ENCODE measurements at regions not wholly inside any gene's neighbourhood (a gene's known extent, or its start where the extent isn't known, plus 50 kb on each side); places are given as distances from the start of the nearest gene placed in this dataset.

GRCh38 chr11:127330044-127330443 is 329.5 kb upstream of the KIRREL3 start:
- no peaks in the 10 kb centered on the region for H3K79me2 ChIP-seq (ENCODE audit: low read length)
- no peaks in the 10 kb centered on the region for H3K27me3 ChIP-seq (ENCODE audit: low read depth, low read length)
- no peak overlapping the region for H3K9ac ChIP-seq (ENCODE audit: low read length)
- H3K9me3 ChIP-seq (ENCODE audit: insufficient read depth, low read length) = no peaks in the 10 kb centered on the region
- H3K4me3 ChIP-seq (ENCODE audit: low read length) = no peak overlapping the region
- H3K4me1 ChIP-seq (ENCODE audit: low read length) = no peaks in the 10 kb centered on the region
- H2AFZ ChIP-seq (ENCODE audit: low read depth, low read length) = no peak overlapping the region
- H3K4me2 ChIP-seq (ENCODE audit: low read length) = no peak overlapping the region
- no peaks in the 10 kb centered on the region for H3K36me3 ChIP-seq (replicated peaks; ENCODE audit: low read depth, low read length)
- H4K20me1 ChIP-seq (ENCODE audit: insufficient read depth, low read length) = no peaks in the 10 kb centered on the region
- TF ChIP-seq EZH2phosphoT487 (IDR thresholded peaks at IDR 0.05; ENCODE audit: low read depth) (no peak), CTCF (IDR thresholded peaks at IDR 0.05; ENCODE audit: low read depth, low read length) (no peak)
- no peak overlapping the region for H3K27ac ChIP-seq (ENCODE audit: low read length)

- TF ChIP-seq EZH2phosphoT487 (IDR thresholded peaks at IDR 0.05; ENCODE audit: low read depth) (no peak), CTCF (IDR thresholded peaks at IDR 0.05; ENCODE audit: low read depth, low read length) (no peak)
- no peak overlapping the region for H3K4me3 ChIP-seq (ENCODE audit: low read length)
- no peak overlapping the region for H3K9ac ChIP-seq (ENCODE audit: low read length)
- no peaks in the 10 kb centered on the region for H3K4me1 ChIP-seq (ENCODE audit: low read length)
- no peaks in the 10 kb centered on the region for H3K9me3 ChIP-seq (ENCODE audit: insufficient read depth, low read length)
- no peaks in the 10 kb centered on the region for H3K27me3 ChIP-seq (ENCODE audit: low read depth, low read length)
- H3K27ac ChIP-seq (ENCODE audit: low read length) = no peak overlapping the region
- H2AFZ ChIP-seq (ENCODE audit: low read depth, low read length) = no peak overlapping the region
- H3K36me3 ChIP-seq (replicated peaks; ENCODE audit: low read depth, low read length) = no peaks in the 10 kb centered on the region
- H3K4me2 ChIP-seq (ENCODE audit: low read length) = no peak overlapping the region
- H3K79me2 ChIP-seq (ENCODE audit: low read length) = no peaks in the 10 kb centered on the region
- no peaks in the 10 kb centered on the region for H4K20me1 ChIP-seq (ENCODE audit: insufficient read depth, low read length)
Measured at GRCh38 chr11:127308291-127308690, 307.7 kb upstream of the KIRREL3 start.

GRCh38 chr11:127307700-127308099 is 307.1 kb upstream of the KIRREL3 start:
- Histone ChIP-seq H2AFZ (ENCODE audit: low read depth, low read length) (no peak overlapping the region), H4K20me1 (ENCODE audit: insufficient read depth, low read length) (no peaks in the 10 kb centered on the region), H3K79me2 (ENCODE audit: low read length) (no peaks in the 10 kb centered on the region), H3K9me3 (ENCODE audit: insufficient read depth, low read length) (no peaks in the 10 kb centered on the region), H3K27me3 (ENCODE audit: low read depth, low read length) (no peaks in the 10 kb centered on the region), H3K27ac (ENCODE audit: low read length) (no peak overlapping the region), H3K9ac (ENCODE audit: low read length) (no peak overlapping the region), H3K4me3 (ENCODE audit: low read length) (no peak overlapping the region), H3K36me3 (replicated peaks; ENCODE audit: low read depth, low read length) (no peaks in the 10 kb centered on the region), H3K4me1 (ENCODE audit: low read length) (no peaks in the 10 kb centered on the region), H3K4me2 (ENCODE audit: low read length) (no peak overlapping the region)
- TF ChIP-seq EZH2phosphoT487 (IDR thresholded peaks at IDR 0.05; ENCODE audit: low read depth) = no peak
- no peak for TF ChIP-seq CTCF (IDR thresholded peaks at IDR 0.05; ENCODE audit: low read depth, low read length)

- Histone ChIP-seq H3K4me1 (ENCODE audit: low read length) (no peaks in the 10 kb centered on the region), H4K20me1 (ENCODE audit: insufficient read depth, low read length) (no peaks in the 10 kb centered on the region), H3K9ac (ENCODE audit: low read length) (no peak overlapping the region), H3K9me3 (ENCODE audit: insufficient read depth, low read length) (no peaks in the 10 kb centered on the region), H2AFZ (ENCODE audit: low read depth, low read length) (no peak overlapping the region), H3K27me3 (ENCODE audit: low read depth, low read length) (no peaks in the 10 kb centered on the region), H3K79me2 (ENCODE audit: low read length) (no peaks in the 10 kb centered on the region), H3K36me3 (replicated peaks; ENCODE audit: low read depth, low read length) (no peaks in the 10 kb centered on the region), H3K4me3 (ENCODE audit: low read length) (no peak overlapping the region), H3K4me2 (ENCODE audit: low read length) (no peak overlapping the region), H3K27ac (ENCODE audit: low read length) (no peak overlapping the region)
- no peak for TF ChIP-seq CTCF (IDR thresholded peaks at IDR 0.05; ENCODE audit: low read depth, low read length)
- TF ChIP-seq EZH2phosphoT487 (IDR thresholded peaks at IDR 0.05; ENCODE audit: low read depth) = no peak
Measured at GRCh38 chr11:127304634-127305033, 304.1 kb upstream of the KIRREL3 start.

All from OCI-LY3 (cell line).